NCI-H446 treated with DMSO at 0.1 percent for 48 hours (cell line): ENCODE measurements at regions not wholly inside any gene's neighbourhood (a gene's known extent, or its start where the extent isn't known, plus 50 kb on each side); places are given as distances from the start of the nearest gene placed in this dataset.
"Not testable (repeated sequence)": the region's sequence is repeated elsewhere in the genome, so short reads cannot be mapped to it uniquely, and the experiment has no call there.

Experiments used
- DNase-seq: peaks from one replicate; lab custom pipeline; 2025; lab: John Stamatoyannopoulos, UW

DNA sequence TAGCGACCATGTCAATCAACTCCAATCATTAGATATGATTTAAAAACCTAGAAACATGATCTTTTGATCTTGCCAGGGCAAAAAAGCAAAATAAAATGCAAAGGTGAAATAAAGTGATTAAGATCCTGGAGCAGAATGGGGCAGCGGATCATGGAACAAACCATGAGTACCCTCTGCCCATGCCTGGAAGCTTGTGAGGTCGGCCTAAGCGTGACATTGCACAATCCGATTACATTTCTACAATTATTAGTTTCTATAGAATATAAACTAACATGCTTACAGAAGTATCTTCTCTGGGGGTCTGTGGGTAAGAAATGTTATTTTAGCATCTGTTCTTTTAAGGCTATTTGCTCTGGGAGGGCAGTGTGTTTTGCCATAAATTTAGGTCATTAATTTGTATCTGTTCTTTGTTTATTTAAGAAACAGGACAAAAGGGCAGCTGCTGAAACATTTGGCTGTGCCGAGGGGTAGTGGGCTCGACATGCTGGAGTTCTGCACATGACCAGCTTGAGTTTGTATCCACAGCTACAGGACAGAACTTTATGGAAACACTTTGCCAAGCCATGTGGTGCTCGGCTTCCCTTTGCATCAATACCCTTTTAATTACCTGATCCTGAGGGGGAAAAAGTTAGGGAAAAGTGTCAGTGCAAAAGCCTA, 55.9 kb downstream of the ZBTB18 start:
- DNase-seq = no peak

- DNase-seq = no peak
Observed at GRCh38 chr1:244111027-244111426, 59.9 kb downstream of the ZBTB18 start.

DNA sequence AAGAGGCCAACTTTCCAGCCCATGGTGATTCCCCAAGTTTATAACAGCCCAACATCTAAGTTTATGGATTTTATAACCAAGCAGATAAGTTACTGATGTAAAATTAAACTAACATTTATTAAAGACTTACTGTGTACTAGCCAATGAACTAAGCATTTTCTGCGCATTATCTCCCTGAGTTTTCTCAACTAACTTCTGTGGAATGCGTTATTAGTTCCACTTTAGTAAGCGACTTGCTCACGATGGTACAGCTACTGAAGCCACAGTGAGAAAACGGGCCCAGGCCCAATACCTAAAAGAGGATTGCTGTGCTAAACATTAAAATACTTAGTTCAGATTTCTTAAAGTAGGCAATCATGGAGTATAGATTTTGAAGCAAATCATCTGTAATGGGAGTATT, 61.0 kb downstream of the ZBTB18 start:
- no peak for DNase-seq

GRCh38 chr1:244112636-244113035, 61.6 kb downstream of the ZBTB18 start:
- DNase-seq = no peak

DNA sequence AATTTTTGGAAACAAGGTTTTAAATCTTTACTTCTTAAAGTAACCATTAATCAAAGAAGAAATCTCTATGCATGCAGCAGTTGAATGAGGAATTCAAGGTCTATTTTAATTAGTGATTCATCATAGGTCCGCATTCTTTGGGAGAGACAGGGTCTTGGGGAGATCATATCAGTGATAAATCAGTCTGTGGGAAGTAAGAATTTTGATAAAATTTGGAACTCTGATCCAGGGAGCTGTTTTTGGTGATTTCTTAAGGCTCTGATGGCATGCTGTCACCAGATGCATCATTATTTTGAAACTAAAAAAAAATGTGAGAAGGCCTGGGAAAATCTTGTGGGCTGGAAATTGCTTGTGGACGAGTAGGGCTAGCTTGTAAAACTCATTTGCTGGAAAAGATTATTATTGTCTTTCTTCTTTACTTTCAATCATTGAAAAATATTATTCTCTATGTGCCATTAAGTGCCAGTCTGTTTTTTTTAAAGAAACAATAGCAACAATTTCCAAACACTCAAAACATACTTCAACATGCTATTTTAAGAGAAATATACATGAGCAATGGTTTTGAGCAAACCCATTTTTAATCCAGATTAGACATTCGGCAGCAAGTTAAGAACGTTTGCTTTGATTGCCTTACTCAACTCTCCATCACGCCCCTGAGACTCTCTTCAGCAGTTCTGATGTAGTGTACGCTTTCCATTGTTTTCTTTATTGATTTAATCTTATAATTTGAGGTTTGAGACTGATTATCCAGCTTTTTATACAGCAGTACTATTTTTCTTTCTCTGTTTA, 62.6 kb downstream of the ZBTB18 start:
- no peak for DNase-seq

DNA sequence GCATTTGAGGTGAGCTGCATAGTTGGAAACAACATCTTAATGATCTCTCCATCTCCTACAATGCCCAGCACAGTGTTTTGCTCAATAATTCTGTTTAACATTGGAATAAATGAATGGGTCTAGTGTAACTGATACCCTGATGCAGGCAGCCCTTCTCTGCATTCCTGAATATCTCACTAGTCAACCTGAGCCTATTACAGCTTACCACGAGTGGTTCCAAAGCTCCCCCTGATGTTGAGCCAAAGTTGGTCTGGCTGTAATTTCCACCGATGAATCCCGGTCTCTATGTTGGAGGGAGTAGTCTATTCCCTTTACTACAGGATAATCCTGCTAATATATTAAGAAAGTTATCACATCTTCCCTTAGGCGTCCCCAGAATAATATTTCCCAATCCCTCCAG, 63.8 kb downstream of the ZBTB18 start:
- DNase-seq = no peak

DNA sequence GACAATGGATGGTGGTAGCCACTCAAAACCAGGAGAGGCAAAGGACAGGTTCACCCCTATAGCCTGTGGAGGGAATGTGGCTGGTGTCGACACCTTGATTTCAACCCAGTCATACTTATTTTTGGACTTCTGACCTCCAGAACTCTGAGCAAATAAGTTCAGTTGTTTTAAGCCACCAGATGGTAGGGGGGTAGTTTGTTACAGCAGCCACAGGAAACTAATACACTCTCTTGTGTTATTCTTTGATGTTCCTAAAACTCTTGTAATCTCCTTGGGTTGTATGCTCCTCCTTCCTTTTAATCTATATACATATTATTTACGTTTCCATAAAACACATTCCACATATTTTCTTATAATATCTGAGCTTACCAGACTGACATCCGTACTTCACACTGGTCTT, 65.9 kb downstream of the ZBTB18 start:
- no peak for DNase-seq

DNA sequence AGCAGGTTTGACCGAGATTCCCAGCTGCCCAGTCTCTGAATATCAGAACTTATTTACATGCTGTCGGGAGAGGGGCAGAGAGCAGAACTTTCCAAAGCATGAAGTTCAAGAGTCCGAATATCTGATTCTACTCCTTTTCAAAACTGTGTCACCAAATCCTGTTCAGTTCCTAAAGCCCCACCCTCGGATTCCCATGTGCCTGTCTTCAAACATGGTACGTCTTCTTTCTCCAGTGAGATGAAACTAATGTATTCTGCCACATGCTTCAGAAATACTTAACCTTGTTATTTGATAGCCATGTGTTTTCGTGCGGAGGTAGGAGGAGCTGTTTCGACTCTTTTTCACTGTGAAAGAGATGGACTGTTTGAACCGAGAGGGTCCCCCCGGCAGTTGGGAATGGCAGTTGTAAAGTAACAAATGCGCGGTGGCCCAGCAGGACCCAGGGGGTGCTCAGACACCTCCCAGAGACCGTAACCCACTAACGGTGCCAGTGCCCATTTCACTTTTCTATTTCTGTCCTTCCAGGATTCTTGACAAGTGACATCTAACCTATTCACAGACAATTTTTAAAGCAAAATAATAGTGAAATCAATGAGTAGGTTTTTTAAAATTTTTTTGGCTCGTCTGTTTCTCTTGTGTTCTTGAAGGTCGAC, 67.2 kb downstream of the ZBTB18 start:
- DNase-seq = no peak

- DNase-seq = no peak
Observed at GRCh38 chr1:244128591-244129383, 77.7 kb downstream of the ZBTB18 start.

- DNase-seq = no peak
Observed at GRCh38 chr1:244137276-244137675, 86.2 kb downstream of the ZBTB18 start.

- DNase-seq = no peak
Observed at GRCh38 chr1:244137725-244138124, 86.6 kb downstream of the ZBTB18 start.

- no peak for DNase-seq
Observed at GRCh38 chr1:244138399-244138798, 87.3 kb downstream of the ZBTB18 start.

DNA sequence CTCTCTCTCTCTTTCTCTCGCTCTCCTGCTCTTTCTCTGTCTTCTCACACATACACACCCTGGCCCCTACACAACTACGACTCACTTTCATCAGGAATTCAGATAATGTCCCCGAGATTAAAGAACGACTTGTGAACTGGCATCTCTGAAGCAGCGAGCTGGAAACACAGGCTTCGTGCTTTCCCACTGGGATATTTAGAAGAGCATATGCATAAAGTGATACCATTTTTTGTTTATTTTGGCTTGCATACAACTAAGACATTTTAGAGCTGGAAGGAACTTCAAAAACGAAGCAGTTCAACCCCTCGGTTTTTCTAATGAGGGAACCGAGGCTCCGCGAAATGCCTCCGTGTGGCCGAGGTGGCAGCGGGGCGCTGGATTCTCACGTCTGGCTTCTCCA, 88.6 kb downstream of the ZBTB18 start:
- DNase-seq = no peak

DNA sequence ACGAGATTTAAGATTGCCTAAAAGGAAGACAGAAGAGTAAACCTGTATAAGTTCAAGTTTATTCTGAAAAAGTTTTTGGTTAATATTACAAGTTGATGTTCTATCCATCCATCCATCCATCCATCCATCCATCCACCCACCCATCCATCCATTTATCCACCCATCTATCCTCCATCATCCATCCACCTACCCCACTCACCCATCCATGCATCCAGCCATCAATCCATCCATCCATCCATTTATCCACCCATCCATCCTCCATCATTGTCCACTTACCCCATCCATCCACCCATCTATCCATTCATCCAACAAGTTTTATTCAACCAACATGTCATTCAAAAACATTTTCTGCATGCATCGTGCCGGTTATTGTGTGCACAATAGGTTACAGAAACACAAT, 89.3 kb downstream of the ZBTB18 start:
- no peak for DNase-seq

DNA sequence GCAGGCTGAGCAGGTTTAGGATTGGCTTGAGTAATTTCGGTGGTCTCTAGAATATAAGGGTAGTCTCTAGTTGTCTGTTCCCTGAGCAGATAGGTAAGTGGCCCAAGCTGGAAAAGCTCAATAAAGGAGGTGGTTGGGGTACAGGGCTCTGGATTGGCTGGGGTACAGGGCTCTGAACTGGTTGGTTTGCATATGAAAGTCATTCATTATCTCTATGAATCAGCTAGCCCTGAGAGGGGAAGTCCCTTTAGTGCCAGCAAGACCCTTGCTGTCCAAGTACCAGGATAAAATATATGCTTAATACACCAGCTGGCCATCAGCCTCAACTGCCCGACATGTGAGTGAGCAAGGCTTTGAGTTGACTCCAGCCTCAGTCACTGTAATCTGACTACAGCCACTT, 93.0 kb downstream of the ZBTB18 start:
- no peak for DNase-seq

DNA sequence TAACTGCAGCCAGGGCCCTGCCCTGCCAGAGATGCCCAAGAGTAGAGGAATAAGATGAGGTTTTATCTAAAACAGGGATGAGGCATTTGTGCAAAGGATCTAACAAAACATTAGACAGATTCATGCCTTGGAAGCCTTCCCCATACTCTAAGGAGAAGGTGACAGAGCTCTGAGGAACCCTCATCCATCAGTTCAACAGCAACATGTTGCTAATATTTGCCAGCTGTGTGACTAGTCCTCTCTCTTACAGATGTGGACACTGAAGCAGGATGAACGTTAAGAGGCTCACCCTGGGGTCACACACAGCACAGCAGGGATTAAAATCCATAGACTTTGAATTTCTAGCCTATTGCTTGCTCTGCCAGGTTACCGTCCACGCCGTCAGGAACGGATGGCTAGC, 99.0 kb downstream of the ZBTB18 start:
- no peak for DNase-seq

DNA sequence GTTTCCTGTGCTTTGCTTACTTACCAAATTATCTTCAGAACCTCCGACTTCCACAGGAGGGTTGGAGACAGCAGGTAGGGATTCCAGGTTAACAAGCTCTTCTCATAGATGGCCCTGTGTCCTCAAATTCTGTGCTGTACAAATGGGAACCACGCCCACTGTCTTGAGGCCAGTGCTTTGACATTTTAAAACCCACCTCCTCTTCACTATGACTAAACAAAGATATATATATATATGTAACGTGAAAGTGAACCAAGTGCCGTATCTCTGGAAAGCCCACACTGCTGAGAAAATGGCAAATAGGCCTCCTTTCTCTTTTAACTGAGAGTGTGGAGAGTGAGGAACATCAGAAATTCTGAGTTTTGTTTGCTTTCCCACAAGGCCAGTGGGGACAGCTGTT, 99.6 kb downstream of the ZBTB18 start:
- no peak for DNase-seq

DNA sequence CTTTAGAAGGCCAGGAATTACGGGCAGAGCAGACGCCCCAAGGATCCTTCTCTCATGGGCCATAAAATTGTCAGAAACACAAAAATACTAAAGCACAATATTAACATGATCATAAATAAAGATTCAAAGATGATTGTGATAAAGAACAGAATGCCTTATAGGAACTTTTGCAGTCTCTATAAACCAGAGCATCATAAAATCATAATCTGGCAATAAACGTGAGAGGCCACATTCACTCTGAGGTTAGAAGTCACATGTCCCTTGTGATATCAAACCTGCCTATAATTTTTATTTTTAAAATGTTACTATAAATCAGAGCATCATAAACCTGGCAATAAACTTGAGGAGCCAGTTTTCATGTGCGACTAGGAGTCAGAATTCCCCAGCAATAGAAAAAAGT, 100.5 kb downstream of the ZBTB18 start:
- DNase-seq = no peak

DNA sequence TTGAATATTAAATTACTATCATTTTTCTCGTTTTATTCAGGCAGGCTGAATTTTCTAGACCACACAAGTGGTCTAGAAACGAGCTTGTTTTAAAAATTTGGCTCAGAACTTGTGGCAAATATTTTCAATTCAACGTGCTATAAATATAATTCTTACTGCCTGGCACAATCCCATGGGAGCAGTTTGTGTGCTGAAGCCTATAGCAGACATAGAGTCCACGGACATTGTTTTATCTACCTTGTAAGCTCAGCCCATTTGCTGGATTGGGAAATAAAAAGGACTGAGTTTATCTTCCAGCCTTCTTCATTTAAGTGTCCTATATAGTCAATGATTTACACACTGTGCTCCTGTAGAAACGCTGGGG, 103.4 kb downstream of the ZBTB18 start:
- DNase-seq = no peak

DNA sequence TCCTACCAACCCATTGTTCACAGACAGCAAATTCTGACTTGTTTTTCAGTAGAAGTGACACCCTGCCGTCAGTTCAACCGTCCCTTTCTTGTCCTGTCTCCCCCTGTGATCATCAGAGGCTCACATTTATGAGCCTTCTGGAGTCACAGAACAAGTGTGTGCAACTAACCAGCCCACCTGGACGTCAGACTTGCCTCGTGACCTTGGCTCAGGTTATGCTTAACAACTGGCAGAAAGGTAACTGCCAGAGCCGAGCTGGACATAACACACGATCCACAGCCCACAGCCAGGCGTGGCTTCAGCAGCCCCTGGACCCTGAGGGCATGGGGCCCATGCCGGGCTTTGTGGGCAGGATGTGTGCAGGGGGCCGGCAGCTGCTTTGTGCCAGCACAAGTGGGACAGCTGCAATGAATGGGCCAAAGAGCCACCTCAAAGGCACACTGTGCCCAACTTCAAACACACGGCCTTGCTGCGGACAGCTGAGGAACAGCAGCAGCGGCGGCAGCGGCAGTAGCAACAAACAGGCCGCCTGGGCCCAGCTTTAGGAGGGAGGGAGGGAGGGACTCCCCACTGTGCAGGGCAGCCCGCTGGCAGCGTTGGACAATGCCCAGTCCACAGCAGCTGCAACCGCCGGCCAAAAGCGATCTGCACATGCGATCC, 103.9 kb downstream of the ZBTB18 start:
- DNase-seq = no peak

DNA sequence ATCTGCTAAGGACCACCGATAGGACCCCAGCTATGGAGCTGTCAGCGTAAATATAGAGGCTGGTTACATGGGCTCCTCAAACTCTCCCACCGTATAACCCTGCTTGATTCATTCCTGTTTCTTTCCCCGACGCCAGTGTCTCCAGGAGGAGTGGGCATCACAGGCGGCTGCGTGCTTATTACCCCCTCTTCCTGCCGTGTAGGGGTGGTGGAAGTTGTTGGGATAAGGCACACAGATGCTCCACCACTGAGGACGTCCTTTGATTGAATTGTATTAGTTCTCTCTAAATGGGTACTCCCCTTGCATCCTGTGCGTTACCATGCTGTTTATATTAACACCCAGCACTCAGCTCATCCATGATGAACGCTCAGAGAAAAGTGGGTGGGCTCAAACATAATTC, 104.6 kb downstream of the ZBTB18 start:
- no peak for DNase-seq

DNA sequence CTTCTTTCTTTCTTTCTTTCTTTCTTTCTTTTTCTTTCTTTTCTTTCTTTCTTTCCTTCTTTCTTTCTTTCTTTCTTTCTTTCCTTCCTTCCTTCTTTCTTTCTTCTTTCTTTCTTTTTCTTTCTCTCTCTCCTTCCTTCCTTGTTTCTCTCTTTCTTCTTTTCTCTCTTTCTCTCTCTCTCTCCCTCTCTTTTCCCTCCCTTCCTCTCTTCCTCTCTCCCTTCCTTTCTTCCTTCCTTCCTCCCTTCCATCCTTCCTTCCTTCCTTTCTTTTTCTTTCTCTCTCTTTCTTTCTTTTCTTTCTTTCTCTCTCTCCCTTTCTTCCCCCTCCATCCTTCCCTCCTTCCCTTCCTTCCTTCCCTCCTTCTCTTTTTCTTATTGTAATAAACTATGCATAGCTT, 105.5 kb downstream of the ZBTB18 start:
- not testable (repeated sequence) for DNase-seq
